Adrenal gland (tissue), 5 donors: ENCODE measurements at regions not wholly inside any gene's neighbourhood (a gene's known extent, or its start where the extent isn't known, plus 50 kb on each side); places are given as distances from the start of the nearest gene placed in this dataset.

Experiments used
- POLR2A ChIP-seq, 2 donors: fragments of 450-650 bp; IDR thresholded peaks; one replicate each; pipeline ENCODE4 v1.6.1; 2017; ENCODE audit warnings: antibody characterized with exemption in 2 of 2, mild to moderate bottlenecking in 2 of 2, moderate library complexity in 1 of 2
- TF ChIP-seq, protein P1 (sequence below), 6 experiments: fragments of 450-650 bp in 4 of 6; fragments of 200-600 bp in 2 of 6; sonication (generic) in 1 of 6; IDR thresholded peaks; 1 replicate in 5 of 6; 2 replicates in 1 of 6; pipeline versions ENCODE4 v1.5.1 to v1.8.0; 2016 to 2021; ENCODE audit warnings: antibody characterized with exemption in 6 of 6, mild to moderate bottlenecking in 2 of 6, moderate library complexity in 1 of 6
- donor health status: DM: no; HTN: no; CAD: no.

DNA sequence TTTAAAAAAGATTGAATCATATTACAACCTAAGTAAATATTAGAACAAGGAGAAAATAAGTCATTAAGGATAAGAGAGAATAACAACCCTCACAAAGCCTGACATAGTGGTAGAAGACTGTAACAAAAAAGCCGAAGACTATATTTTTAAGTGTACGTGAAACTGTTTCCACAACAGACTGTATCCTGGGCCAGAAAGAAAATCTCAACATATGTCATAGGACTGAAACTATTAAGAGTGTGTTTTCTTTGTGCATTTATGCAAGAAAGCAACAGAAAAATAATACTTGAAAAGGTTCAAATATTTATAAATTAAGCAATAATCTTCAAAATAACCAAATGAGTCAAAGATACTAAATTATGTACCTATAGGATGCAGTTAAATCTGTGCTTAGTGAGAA, 309.8 kb downstream of the CASP12 start:
- TF ChIP-seq, protein P1, sequence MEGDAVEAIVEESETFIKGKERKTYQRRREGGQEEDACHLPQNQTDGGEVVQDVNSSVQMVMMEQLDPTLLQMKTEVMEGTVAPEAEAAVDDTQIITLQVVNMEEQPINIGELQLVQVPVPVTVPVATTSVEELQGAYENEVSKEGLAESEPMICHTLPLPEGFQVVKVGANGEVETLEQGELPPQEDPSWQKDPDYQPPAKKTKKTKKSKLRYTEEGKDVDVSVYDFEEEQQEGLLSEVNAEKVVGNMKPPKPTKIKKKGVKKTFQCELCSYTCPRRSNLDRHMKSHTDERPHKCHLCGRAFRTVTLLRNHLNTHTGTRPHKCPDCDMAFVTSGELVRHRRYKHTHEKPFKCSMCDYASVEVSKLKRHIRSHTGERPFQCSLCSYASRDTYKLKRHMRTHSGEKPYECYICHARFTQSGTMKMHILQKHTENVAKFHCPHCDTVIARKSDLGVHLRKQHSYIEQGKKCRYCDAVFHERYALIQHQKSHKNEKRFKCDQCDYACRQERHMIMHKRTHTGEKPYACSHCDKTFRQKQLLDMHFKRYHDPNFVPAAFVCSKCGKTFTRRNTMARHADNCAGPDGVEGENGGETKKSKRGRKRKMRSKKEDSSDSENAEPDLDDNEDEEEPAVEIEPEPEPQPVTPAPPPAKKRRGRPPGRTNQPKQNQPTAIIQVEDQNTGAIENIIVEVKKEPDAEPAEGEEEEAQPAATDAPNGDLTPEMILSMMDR (IDR thresholded peaks at IDR 0.05): no peak
- no peak for TF ChIP-seq POLR2A (IDR thresholded peaks at IDR 0.05)
